GM19395 (cell line): ENCODE measurements at regions not wholly inside any gene's neighbourhood (a gene's known extent, or its start where the extent isn't known, plus 50 kb on each side); places are given as distances from the start of the nearest gene placed in this dataset.

Experiments used
- ATAC-seq: cut with Tn5 transposase; IDR thresholded peaks from one replicate; pipeline ENCODE4 v1.9.1; 2021; ENCODE audit warnings: mild to moderate bottlenecking, moderate library complexity; ENCODE audit not compliant: unreplicated experiment

- no peak for ATAC-seq
These were observed 1509.2 kb downstream of the CDH11 start for GRCh38 chr16:63612462-63613227.

GRCh38 chr16:63606778-63607177, 1515.1 kb downstream of the CDH11 start:
- no peak for ATAC-seq

GRCh38 chr16:63602206-63602927, 1519.5 kb downstream of the CDH11 start:
- ATAC-seq: no peak

GRCh38 chr16:63596716-63597115, 1525.1 kb downstream of the CDH11 start:
- ATAC-seq: no peak

GRCh38 chr16:63592852-63593251, 1529.0 kb downstream of the CDH11 start:
- ATAC-seq: no peak

GRCh38 chr16:63581570-63581969, 1540.3 kb downstream of the CDH11 start:
- ATAC-seq: no peak

GRCh38 chr16:63578791-63579190, 1542.6 kb upstream of the CDH8 start:
- ATAC-seq: no peak

- no peak for ATAC-seq
These were observed 1541.7 kb upstream of the CDH8 start for GRCh38 chr16:63577891-63578290.

- no peak for ATAC-seq
These were observed 1538.8 kb upstream of the CDH8 start for GRCh38 chr16:63575041-63575440.

- no peak for ATAC-seq
These were observed 1531.9 kb upstream of the CDH8 start for GRCh38 chr16:63568164-63568563.

- no peak for ATAC-seq
These were observed 1527.7 kb upstream of the CDH8 start for GRCh38 chr16:63563819-63564505.

- no peak for ATAC-seq
These were observed 1517.7 kb upstream of the CDH8 start for GRCh38 chr16:63553980-63554379.

- no peak for ATAC-seq
These were observed 1503.0 kb upstream of the CDH8 start for GRCh38 chr16:63539276-63539675.

- no peak for ATAC-seq
These were observed 1494.7 kb upstream of the CDH8 start for GRCh38 chr16:63530974-63531373.

GRCh38 chr16:63530208-63530607, 1494.0 kb upstream of the CDH8 start:
- ATAC-seq: no peak

GRCh38 chr16:63527404-63527803, 1491.2 kb upstream of the CDH8 start:
- ATAC-seq: no peak

GRCh38 chr16:63516394-63516793, 1480.2 kb upstream of the CDH8 start:
- ATAC-seq: no peak

GRCh38 chr16:63512910-63513309, 1476.7 kb upstream of the CDH8 start:
- no peak for ATAC-seq

- ATAC-seq: no peak
These were observed 1461.2 kb upstream of the CDH8 start for GRCh38 chr16:63497408-63497807.

- ATAC-seq: no peak
These were observed 1460.0 kb upstream of the CDH8 start for GRCh38 chr16:63496282-63496681.

- no peak for ATAC-seq
These were observed 1452.7 kb upstream of the CDH8 start for GRCh38 chr16:63488955-63489354.

GRCh38 chr16:63481060-63481459, 1444.8 kb upstream of the CDH8 start:
- no peak for ATAC-seq
